B cell (primary cell): ENCODE measurements at regions not wholly inside any gene's neighbourhood (a gene's known extent, or its start where the extent isn't known, plus 50 kb on each side); places are given as distances from the start of the nearest gene placed in this dataset.

Experiments used
- ATAC-seq: fragments of 200-7000 bp; cut with Tn5 transposase; one replicate; pipeline ENCODE4 v1.10.0; 2021; ENCODE audit warnings: low read depth, mild to moderate bottlenecking, moderate number of reproducible peaks, moderate library complexity
- CTCF ChIA-PET: fragments of 350-600 bp; sonication (Branson Sonifier 250); formaldehyde crosslinking; loops from one replicate; lab custom pipeline; 2021; ENCODE audit warnings: antibody characterized with exemption, inconsistent platforms; lab: Charles Lee
- POLR2A ChIA-PET: fragments of 350-600 bp; sonication (Branson Sonifier 250); formaldehyde crosslinking; loops from one replicate; lab custom pipeline; 2021; ENCODE audit warnings: antibody characterized with exemption; lab: Charles Lee
- DNase-seq: peaks from one replicate; pipeline ENCODE4 v3.0.0; 2013
- H2AFZ ChIP-seq: 2 replicates; pipeline ENCODE4 v1.6.1; 2012; ENCODE audit warnings: mild to moderate bottlenecking, low read depth, low read length; ENCODE audit not compliant: insufficient read depth, poor library complexity, severe bottlenecking
- H3K27ac ChIP-seq, 2 donors: 1 replicate in 1 of 2; 2 replicates in 1 of 2; pipeline ENCODE4 v1.5.1; 2012 to 2013; ENCODE audit warnings: low read length in 2 of 2, mild to moderate bottlenecking in 2 of 2, moderate library complexity in 1 of 2
- H3K27me3 ChIP-seq, 4 experiments: fragments of 200-600 bp in 1 of 4; sonication (generic) in 1 of 4; replicated peaks in 1 of 4; 1 replicate in 2 of 4; 2 replicates in 2 of 4; pipeline versions ENCODE4 v1.6.1 to v1.7.0; 2013 to 2016; ENCODE audit warnings: low read length in 3 of 4, mild to moderate bottlenecking in 2 of 4, mixed read lengths in 1 of 4, moderate library complexity in 1 of 4; ENCODE audit not compliant: insufficient read depth in 4 of 4, control insufficient read depth in 3 of 4; ENCODE audit errors: control extremely low read depth in 1 of 4
- H3K36me3 ChIP-seq, 2 experiments: replicated peaks in 1 of 2; 1 replicate in 1 of 2; 2 replicates in 1 of 2; pipeline versions ENCODE4 v1.6.1 to v1.7.1; 2013; ENCODE audit warnings: low read length in 1 of 2; ENCODE audit not compliant: insufficient read depth in 2 of 2, control insufficient read depth in 1 of 2; ENCODE audit errors: control extremely low read depth in 1 of 2, extremely low read depth in 1 of 2
- H3K4me1 ChIP-seq, 2 donors: fragments of 200-600 bp in 1 of 2; sonication (generic) in 1 of 2; 1 replicate in 1 of 2; 2 replicates in 1 of 2; pipeline versions ENCODE4 v1.5.1 to v1.6.1; 2013 to 2017; ENCODE audit warnings: low read length in 2 of 2; ENCODE audit not compliant: control insufficient read depth in 2 of 2, insufficient read depth in 2 of 2
- H3K4me2 ChIP-seq: replicated peaks from 2 replicates; pipeline ENCODE3; 2012; ENCODE audit warnings: mild to moderate bottlenecking, low read depth, low read length; ENCODE audit not compliant: poor library complexity, severe bottlenecking
- H3K4me3 ChIP-seq, 5 experiments: fragments of 200-600 bp in 1 of 5; sonication (generic) in 1 of 5; 1 replicate in 3 of 5; 2 replicates in 2 of 5; pipeline versions ENCODE4 v1.5.1 to v1.7.0; 2011 to 2016; ENCODE audit warnings: low read length in 4 of 5, mild to moderate bottlenecking in 4 of 5, low read depth in 2 of 5, control low read depth in 1 of 5, moderate library complexity in 1 of 5; ENCODE audit not compliant: insufficient read depth in 1 of 5; ENCODE audit errors: control extremely low read depth in 1 of 5, extremely low read depth in 1 of 5
- H3K79me2 ChIP-seq: fragments of 200-600 bp; sonication (generic); one replicate; pipeline ENCODE4 v1.6.0; 2016; ENCODE audit warnings: low read length; ENCODE audit not compliant: control insufficient read depth, insufficient read depth
- H3K9ac ChIP-seq: fragments of 200-600 bp; sonication (generic); 2 replicates; pipeline ENCODE4 v1.6.1; 2017; ENCODE audit warnings: mild to moderate bottlenecking, low read length, moderate library complexity
- H3K9me3 ChIP-seq, 3 donors: one replicate each; pipeline versions ENCODE4 v1.6.1 to v1.7.1; 2013; ENCODE audit warnings: low read length in 2 of 3; ENCODE audit not compliant: control insufficient read depth in 2 of 3, insufficient read depth in 1 of 3; ENCODE audit errors: control extremely low read depth in 1 of 3
- H4K20me1 ChIP-seq: 2 replicates; pipeline ENCODE4 v1.6.0; 2012; ENCODE audit warnings: mild to moderate bottlenecking, low read length; ENCODE audit not compliant: insufficient read depth, control insufficient read depth, poor library complexity, severe bottlenecking
- H3K27ac Mint-ChIP-seq: one replicate; pipeline ENCODE4 v1.8.0; 2021; ENCODE audit warnings: mixed read lengths
- H3K27me3 Mint-ChIP-seq: one replicate; pipeline ENCODE4 v1.8.0; 2021; ENCODE audit warnings: mixed read lengths
- H3K4me1 Mint-ChIP-seq: one replicate; pipeline ENCODE4 v1.8.0; 2021; ENCODE audit warnings: mixed read lengths
- H3K4me3 Mint-ChIP-seq: one replicate; pipeline ENCODE4 v1.8.0; 2021; ENCODE audit warnings: mixed read lengths
- H3K9me3 Mint-ChIP-seq: one replicate; pipeline ENCODE4 v1.8.0; 2022; ENCODE audit warnings: mixed read lengths; ENCODE audit not compliant: insufficient read depth
- EZH2 ChIP-seq: IDR thresholded peaks from 2 replicates; pipeline ENCODE4 v1.6.1; 2012; ENCODE audit warnings: borderline replicate concordance, low read depth, mild to moderate bottlenecking, moderate library complexity, low read length; ENCODE audit not compliant: insufficient read depth, poor library complexity, severe bottlenecking
- WGBS: methylation state at CpG from one replicate; pipeline ENCODE4 v1.1.5; 2013; ENCODE audit warnings: missing lambda C conversion rate; ENCODE audit not compliant: insufficient coverage; 5-methylcytosine and 5-hydroxymethylcytosine counted together
- intact Hi-C: fragments of 100-400 bp; cut with micrococcal nuclease; formaldehyde crosslinking; loops from one replicate; pipeline ENCODE4 v1.10.0; 2022
- TF ChIP-seq, protein P1 (sequence below): fragments of 200-600 bp; IDR thresholded peaks from one replicate; pipeline ENCODE4 v1.8.0; 2022; ENCODE audit warnings: antibody characterized with exemption, mild to moderate bottlenecking

GRCh38 chr3:115275896-115276295, 128.8 kb upstream of the ZBTB20 start:
- Histone ChIP-seq H4K20me1 (no peaks in the 10 kb centered on the region), H3K79me2 (no peaks in the 10 kb centered on the region), H3K9ac (no peak overlapping the region), H3K9me3 (no peaks in the 10 kb centered on the region), H3K4me2 (no peak overlapping the region), H3K27ac (no peak overlapping the region), H2AFZ (no peak overlapping the region), H3K4me1 (no peaks in the 10 kb centered on the region), H3K4me3 (no peak overlapping the region), H3K27me3 (no peaks in the 10 kb centered on the region), H3K36me3 (no peaks in the 10 kb centered on the region)
- TF ChIP-seq, protein P1, sequence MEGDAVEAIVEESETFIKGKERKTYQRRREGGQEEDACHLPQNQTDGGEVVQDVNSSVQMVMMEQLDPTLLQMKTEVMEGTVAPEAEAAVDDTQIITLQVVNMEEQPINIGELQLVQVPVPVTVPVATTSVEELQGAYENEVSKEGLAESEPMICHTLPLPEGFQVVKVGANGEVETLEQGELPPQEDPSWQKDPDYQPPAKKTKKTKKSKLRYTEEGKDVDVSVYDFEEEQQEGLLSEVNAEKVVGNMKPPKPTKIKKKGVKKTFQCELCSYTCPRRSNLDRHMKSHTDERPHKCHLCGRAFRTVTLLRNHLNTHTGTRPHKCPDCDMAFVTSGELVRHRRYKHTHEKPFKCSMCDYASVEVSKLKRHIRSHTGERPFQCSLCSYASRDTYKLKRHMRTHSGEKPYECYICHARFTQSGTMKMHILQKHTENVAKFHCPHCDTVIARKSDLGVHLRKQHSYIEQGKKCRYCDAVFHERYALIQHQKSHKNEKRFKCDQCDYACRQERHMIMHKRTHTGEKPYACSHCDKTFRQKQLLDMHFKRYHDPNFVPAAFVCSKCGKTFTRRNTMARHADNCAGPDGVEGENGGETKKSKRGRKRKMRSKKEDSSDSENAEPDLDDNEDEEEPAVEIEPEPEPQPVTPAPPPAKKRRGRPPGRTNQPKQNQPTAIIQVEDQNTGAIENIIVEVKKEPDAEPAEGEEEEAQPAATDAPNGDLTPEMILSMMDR = no peak
- TF ChIP-seq EZH2 = no peak
- DNase-seq (no peak), ATAC-seq (no peak)
- H3K27me3 Mint-ChIP-seq = peaks cover 3% of the 10 kb centered on the region
- WGBS = no CpG with 5 or more reads among the region's 1 CpG
- POLR2A ChIA-PET = no interaction called here
- intact Hi-C loops = no loop called here
- no peaks in the 10 kb centered on the region for H3K4me1 Mint-ChIP-seq
- peaks cover 4% of the 10 kb centered on the region for H3K9me3 Mint-ChIP-seq
- H3K4me3 Mint-ChIP-seq = no peak overlapping the region
- CTCF ChIA-PET = no interaction called here
- no peak overlapping the region for H3K27ac Mint-ChIP-seq

- Mint-ChIP-seq H3K27me3 (peaks cover 13% of the 10 kb centered on the region), H3K9me3 (peaks cover 4% of the 10 kb centered on the region), H3K4me3 (no peak overlapping the region), H3K4me1 (no peaks in the 10 kb centered on the region), H3K27ac (no peak overlapping the region)
- Histone ChIP-seq H4K20me1 (no peaks in the 10 kb centered on the region), H3K4me3 (no peak overlapping the region), H2AFZ (no peak overlapping the region), H3K27ac (no peak overlapping the region), H3K4me1 (no peaks in the 10 kb centered on the region), H3K9ac (no peak overlapping the region), H3K9me3 (no peaks in the 10 kb centered on the region), H3K79me2 (no peaks in the 10 kb centered on the region), H3K4me2 (no peak overlapping the region), H3K36me3 (no peaks in the 10 kb centered on the region), H3K27me3 (no peaks in the 10 kb centered on the region)
- TF ChIP-seq EZH2 = no peak
- TF ChIP-seq, protein P1 = no peak
- intact Hi-C loops = no loop called here
- POLR2A ChIA-PET = no interaction called here
- CTCF ChIA-PET = no interaction called here
- ATAC-seq (no peak), DNase-seq (no peak)
- WGBS = no CpG with 5 or more reads among the region's 1 CpG
These were observed 132.9 kb upstream of the ZBTB20 start for GRCh38 chr3:115279939-115280338.
